SK-N-SH treated with all-trans-retinoic acid at 6 μM for 48 hours (cell line): ENCODE measurements at regions not wholly inside any gene's neighbourhood (a gene's known extent, or its start where the extent isn't known, plus 50 kb on each side); places are given as distances from the start of the nearest gene placed in this dataset.

ENCODE experiments used
- ISL1 ChIP-seq: fragments of 250-450 bp; sonication (Bioruptor Pico); IDR thresholded peaks from 2 replicates; pipeline ENCODE4 v2.1.2; 2022; ENCODE audit warnings: mild to moderate bottlenecking, moderate library complexity
- RARB ChIP-seq: fragments of 250-450 bp; sonication (Bioruptor Pico); IDR thresholded peaks from 2 replicates; pipeline ENCODE4 v1.8.0; 2021; ENCODE audit warnings: mild to moderate bottlenecking, moderate library complexity
- ZFP30 ChIP-seq: fragments of 450-650 bp; formaldehyde crosslinking; IDR thresholded peaks from 2 replicates; pipeline ENCODE4 v1.5.0; 2022; ENCODE audit warnings: mild to moderate bottlenecking, moderate library complexity
- TF ChIP-seq, protein P1 (sequence below): fragments of 250-450 bp; sonication (Bioruptor Pico); IDR thresholded peaks from 2 replicates; pipeline ENCODE4 v1.8.0; 2020; ENCODE audit warnings: mild to moderate bottlenecking, moderate library complexity, borderline replicate concordance

DNA sequence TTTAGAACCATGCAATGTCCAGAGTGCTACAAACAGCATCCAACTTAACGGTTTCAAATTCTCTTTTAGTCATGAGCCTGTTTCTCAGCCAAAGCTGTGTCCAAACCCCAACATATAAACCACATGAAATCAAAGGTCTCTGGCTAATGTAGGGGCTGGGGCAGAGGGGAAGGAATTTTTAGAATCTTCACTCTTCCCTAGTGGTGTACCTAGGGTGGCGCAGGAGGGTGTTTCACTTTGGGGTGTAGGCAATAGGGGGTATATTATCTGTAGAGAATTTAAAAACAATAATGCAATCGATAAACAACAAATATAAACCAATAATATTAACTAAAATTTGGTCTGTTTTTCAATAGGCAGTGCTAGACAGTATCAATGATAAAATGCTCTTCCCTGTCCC, 132.1 kb upstream of the BRINP1 start:
- TF ChIP-seq, protein P1, sequence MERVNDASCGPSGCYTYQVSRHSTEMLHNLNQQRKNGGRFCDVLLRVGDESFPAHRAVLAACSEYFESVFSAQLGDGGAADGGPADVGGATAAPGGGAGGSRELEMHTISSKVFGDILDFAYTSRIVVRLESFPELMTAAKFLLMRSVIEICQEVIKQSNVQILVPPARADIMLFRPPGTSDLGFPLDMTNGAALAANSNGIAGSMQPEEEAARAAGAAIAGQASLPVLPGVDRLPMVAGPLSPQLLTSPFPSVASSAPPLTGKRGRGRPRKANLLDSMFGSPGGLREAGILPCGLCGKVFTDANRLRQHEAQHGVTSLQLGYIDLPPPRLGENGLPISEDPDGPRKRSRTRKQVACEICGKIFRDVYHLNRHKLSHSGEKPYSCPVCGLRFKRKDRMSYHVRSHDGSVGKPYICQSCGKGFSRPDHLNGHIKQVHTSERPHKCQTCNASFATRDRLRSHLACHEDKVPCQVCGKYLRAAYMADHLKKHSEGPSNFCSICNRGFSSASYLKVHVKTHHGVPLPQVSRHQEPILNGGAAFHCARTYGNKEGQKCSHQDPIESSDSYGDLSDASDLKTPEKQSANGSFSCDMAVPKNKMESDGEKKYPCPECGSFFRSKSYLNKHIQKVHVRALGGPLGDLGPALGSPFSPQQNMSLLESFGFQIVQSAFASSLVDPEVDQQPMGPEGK: no peak
- TF ChIP-seq ISL1 (CRISPR knock-in tag) (no peak), ZFP30 (no peak), RARB (CRISPR knock-in tag) (no peak)
